Left lobe of liver (tissue), 2 donors: ENCODE measurements at regions not wholly inside any gene's neighbourhood (a gene's known extent, or its start where the extent isn't known, plus 50 kb on each side); places are given as distances from the start of the nearest gene placed in this dataset.
"Not testable (repeated sequence)": the region's sequence is repeated elsewhere in the genome, so short reads cannot be mapped to it uniquely, and the experiment has no call there.

Experiments
- ATAC-seq: fragments of 200-7000 bp; cut with Tn5 transposase; one replicate; pipeline ENCODE4 v1.9.1; 2020; ENCODE audit warnings: mild to moderate bottlenecking, moderate library complexity
- DNase-seq: peaks from one replicate; pipeline ENCODE4 v3.0.0-alpha.2; 2020; ENCODE audit warnings: low spot score
- donor health status: DM: no; HTN: no; CAD: no; lungs with moderate emphysema.
- donor health status: DM: no; HTN: yes; CAD: no.

DNA sequence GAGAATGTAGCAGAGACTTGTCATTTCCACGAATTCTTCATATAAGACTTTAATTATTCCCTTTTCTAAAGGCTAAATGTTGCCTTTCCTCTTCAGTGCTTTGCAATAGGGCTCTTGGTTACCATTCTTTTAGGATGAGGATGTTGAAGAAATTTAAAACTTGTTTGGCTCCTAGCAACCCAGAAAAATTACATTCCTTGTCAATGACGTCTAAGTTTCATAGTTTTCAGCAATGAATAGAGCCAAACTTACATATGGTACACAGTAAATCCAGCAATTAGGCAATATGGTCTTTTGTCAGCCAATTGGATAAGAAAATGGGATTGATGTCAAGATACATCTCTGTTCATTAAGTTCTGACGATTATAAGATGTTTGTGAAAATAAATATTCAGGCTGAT is 1639.6 kb upstream of the PCDH10 start:
- ATAC-seq (no peak), DNase-seq (no peak)

DNA sequence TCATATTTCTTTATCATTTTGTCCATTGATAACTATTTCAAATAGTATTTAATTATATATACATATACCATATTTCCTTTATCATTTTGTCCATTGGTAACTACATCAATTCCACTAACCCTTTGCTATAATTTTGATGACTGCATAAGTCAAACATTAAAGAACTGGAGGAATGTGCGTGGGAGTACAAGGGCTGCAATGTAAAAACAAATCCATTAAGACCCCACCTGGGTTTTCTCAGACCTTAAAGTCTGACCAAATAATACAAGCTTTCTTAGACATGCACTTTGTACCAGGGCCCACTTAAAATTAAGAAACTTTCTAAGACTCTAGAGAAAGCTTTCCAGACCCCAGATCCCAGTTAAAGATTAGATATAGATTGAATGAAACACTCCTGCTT is 1622.4 kb upstream of the PCDH10 start:
- DNase-seq (no peak), ATAC-seq (no peak)

DNA sequence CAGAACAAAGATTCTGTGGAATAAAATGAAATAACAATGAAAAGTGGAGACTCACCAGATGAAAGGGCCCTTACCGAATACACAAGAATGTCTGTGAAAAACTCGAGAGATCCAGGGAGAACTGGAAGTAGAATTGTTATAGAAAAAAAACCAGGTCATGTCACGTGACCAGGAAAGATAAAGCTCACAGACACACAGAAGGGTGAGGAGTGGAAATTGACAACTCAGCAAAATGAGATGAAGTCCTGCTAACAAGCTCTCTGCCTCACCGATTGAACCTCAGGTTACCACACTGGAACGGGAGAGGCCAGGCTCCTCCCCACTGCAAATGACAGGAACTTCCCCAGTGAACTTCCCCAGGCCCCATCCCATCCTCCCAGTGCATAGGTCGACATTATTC is 1618.0 kb upstream of the PCDH10 start:
- no peak for DNase-seq
- ATAC-seq = no peak

- ATAC-seq (no peak), DNase-seq (no peak)
Measured at GRCh38 chr4:131534944-131535645, 1614.0 kb upstream of the PCDH10 start.

- ATAC-seq (no peak), DNase-seq (no peak)
Measured at GRCh38 chr4:131540256-131540655, 1608.8 kb upstream of the PCDH10 start.

DNA sequence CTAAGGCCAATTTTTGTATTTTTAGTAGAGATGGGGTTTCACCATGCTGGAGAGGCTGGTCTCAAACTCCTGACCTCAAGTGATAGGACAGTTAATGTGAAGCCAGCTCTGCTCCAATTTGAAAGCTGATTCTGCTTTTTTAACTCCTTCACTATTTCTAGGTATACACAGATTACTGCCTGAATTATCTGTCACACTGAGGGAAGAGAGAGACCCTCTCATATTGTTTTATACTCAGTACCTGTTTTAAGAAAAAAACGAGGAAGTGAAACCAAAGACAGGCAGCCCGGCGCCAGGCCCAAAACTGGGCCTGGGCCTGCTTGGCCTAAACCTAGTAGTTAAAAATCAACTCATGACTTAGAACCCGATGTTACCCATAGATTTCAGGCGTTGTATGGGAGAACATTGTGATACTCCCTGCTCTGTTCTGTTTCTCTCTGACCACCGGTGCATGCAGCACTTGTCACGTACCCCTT is 1601.5 kb upstream of the PCDH10 start:
- no peak for DNase-seq
- ATAC-seq = no peak

DNA sequence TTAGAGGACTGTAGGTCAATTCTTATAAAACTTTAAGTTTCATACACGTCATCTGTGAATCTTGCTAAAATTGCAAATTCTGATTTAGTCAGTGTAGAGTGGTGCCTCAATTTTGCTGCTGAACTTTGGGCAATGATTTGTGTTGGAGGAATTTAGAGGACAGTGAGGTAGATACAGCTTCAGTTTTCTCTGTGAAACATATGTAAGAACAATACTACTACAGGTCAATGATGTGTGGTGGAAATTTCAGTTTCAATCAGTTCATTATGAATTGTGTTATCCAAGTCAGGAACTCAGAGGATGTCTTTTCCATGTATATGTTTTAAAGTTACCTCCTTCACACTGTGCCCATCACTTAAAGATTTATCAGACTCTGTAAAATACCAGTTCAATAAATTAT is 1597.8 kb upstream of the PCDH10 start:
- no peak for DNase-seq
- ATAC-seq = no peak

GRCh38 chr4:131566026-131566425 is 1583.1 kb upstream of the PCDH10 start:
- no peak for ATAC-seq

DNA sequence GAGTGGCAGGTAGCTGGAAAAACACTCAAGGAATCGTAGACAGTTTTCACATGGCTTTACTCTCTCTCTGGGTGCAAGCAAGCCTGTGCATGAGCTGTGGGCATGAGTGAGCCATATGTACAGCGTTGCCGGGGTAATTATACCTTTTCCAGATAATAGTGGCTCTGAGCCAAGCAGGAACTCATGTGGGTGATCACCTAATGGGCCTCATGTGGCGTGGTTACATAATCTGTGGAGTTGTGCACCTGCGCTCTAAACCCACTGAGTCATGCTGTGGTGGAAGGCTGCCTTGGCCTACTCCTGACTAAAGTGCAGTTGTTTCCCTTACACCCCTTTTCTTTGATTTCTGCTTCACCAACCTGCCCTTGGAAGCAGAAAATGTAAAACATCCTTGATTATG is 1564.5 kb upstream of the PCDH10 start:
- ATAC-seq (no peak), DNase-seq (no peak)

More at GRCh38 chr4:131566026-131566425, 1583.1 kb upstream of the PCDH10 start:
- no peak for DNase-seq

GRCh38 chr4:131595140-131595539 is 1554.0 kb upstream of the PCDH10 start:
- ATAC-seq = no peak
- DNase-seq = no peak

DNA sequence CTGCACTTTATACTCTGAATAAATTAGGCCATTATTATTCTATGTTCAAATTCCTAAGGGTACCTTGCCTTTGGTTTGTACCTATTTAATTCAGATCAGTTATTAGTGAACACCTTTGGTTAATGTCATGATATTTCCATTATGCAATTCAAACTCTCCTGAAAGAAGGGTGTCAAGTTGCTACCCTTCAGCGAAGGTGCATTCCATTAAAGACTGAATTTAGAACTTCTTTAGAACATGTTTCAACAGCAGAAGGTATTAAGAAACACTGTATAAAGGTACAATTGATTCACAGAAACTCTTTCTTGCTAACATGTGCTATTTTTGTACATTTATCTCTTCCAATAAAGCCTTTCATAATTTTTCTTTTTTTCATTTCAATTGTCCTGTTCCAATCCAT is 1545.4 kb upstream of the PCDH10 start:
- ATAC-seq (no peak), DNase-seq (no peak)

GRCh38 chr4:131609039-131609438 is 1540.1 kb upstream of the PCDH10 start:
- DNase-seq (no peak), ATAC-seq (no peak)

GRCh38 chr4:131610517-131610916 is 1538.6 kb upstream of the PCDH10 start:
- not testable (repeated sequence) for ATAC-seq, DNase-seq

DNA sequence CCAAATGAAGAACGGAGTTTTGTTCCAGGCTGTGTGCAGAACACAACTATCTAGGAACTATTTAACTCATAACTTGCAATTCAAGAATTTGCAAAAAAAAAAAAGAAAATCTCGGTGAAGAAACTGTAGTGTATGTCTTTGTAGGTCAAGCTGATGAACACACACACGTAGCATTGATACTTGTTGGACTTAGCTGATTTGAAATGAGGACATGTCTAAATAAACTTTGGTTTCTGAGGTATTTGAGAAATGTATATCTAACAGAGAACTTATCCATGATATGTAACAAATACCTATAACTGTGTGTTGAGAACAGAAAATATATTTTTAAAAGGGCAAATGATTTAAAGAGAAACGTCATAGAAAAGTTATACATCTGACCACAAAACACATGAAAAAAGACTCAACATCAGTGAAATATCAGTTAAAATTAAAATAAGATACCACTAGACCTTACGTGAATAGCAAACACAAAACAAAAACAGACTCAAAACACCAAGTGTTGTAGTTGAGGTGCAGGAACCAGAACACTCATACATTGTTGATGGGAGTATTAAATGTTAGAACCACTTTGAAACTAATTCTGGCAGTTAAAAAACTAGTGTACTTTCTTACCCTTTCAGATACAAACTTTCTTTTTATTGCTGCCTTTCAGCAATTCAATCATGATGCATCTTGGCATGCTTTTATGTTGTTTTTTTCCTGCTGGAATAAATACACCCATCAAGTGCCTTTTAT is 1535.8 kb upstream of the PCDH10 start:
- ATAC-seq (no peak), DNase-seq (no peak)

DNA sequence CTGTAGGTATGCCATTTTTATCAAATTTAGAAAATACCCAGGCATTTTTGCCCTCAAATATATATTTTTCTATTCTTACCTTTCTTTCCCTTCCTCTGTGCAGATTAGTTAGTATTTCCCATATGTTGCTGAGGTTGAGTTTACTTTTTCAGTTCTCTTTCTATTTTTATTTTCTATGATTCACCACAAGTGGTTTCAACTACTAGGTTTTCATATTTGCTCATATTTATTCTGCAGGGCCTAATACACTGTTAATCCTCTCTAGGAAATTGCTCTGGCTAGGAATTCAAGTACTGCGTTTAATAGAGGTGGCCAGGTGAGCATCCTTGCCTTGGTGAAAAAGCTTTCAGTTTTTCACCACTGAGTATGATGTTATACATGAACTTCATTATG is 1535.3 kb upstream of the PCDH10 start:
- DNase-seq (no peak), ATAC-seq (no peak)

DNA sequence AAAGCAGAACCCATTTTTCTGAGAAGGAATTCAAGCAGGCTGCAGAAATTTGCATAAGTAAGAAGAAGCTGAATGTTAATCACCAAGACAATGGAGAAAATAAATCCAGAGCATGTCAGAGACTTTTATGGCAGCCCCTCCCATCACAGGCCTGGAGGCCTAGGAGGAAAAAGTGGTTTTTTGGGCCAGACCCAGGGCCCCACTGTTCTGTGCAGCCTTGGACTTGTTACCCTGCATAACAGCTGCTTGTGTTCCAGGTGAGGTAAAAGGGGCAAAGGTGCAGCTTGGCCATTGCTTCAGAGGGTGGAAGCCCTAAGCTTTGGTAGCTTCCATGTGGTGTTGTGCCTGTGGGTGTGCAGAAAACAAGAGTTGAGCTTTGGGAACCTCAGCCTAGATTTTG is 1516.2 kb upstream of the PCDH10 start:
- ATAC-seq = no peak
- DNase-seq = no peak

DNA sequence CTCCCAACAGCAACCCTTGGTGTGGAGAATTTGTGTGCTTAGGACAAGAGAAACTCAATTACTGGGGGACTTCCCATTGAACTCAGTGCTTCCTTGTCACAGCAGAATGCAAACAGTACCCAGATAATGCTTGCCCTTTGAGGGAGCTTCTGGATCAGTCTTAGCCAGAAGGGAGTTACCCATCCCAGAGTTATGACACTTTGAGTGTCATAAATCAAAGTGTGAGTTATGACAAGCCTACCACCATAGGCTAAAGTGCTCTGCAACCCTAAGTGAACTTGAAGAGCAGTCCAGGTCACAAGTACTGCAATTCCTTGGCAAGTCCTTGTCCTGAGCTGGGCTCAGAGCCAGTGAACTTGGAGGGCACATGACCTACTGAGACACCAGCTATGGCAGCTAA is 1513.9 kb upstream of the PCDH10 start:
- DNase-seq (no peak), ATAC-seq (no peak)

DNA sequence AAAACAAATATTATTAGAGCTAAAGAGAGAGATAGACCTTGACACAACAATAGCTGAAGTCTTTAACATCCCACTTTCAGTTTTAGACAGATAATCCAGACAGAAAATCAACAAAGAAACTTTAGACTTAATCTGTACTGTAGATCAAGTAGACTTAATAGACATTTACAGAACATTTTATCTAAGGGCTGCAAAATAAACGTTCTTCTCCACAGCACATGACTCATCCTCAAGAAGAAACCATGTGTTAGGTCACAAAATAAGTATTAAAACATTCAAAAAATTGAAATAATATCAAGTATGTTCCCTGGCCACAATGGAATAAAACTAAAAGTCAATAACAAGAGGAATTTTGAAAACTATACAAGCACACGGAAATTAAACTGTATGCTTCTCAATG is 1510.3 kb upstream of the PCDH10 start:
- ATAC-seq = no peak
- no peak for DNase-seq

- DNase-seq (no peak), ATAC-seq (no peak)
Measured at GRCh38 chr4:131644619-131645018, 1504.5 kb upstream of the PCDH10 start.

- no peak for DNase-seq
- ATAC-seq = no peak
Measured at GRCh38 chr4:131649227-131649626, 1499.9 kb upstream of the PCDH10 start.

DNA sequence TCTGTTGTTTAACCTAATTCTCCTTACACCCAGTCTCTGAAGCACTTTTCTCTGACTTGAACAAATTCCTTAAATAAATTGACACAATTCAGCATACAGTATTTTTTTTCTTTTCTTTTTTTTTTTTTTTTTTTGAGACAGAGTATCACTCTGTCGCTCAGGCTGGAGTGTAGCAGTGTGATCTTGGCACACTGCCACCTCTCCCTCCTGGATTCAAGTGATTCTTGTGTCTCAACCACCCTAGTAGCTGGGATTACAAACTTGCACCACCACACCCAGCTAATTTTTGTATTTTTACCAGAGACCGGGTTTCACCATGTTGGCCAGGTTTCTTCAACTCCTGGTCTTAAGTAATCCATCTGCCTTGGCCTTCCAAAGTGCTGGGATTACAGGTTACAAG is 1498.1 kb upstream of the PCDH10 start:
- no peak for ATAC-seq

DNA sequence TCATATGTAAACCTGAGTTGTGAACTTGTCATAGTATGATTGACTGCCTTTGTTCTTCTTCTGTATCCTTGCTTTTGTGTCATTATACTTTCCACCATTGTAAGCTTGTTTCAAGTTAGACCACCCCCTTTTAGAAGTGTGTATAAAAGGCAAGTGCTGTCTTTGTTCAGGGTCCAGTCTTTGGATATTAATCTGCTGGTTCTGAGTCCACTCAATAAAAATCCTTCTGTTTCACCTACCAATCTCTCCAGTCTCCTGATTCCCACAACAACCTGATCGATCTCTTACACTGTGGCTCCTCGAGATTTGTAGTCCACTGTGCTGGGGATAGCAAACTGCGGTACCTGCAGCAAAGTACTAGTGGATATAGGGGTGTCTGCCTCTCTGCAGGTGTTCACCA is 1465.8 kb upstream of the PCDH10 start:
- not testable (repeated sequence) for DNase-seq, ATAC-seq

More for the DNA sequence above, 1498.1 kb upstream of the PCDH10 start:
- DNase-seq = no peak
